GM19023 (cell line): ENCODE measurements at regions not wholly inside any gene's neighbourhood (a gene's known extent, or its start where the extent isn't known, plus 50 kb on each side); places are given as distances from the start of the nearest gene placed in this dataset.

Source experiments
- ATAC-seq: cut with Tn5 transposase; IDR thresholded peaks from one replicate; pipeline ENCODE4 v1.9.1; 2021; ENCODE audit warnings: mild to moderate bottlenecking, moderate library complexity; ENCODE audit not compliant: unreplicated experiment

- no peak for ATAC-seq
These were observed 106.7 kb upstream of the SLC28A3 start for GRCh38 chr9:84447305-84447704.

- ATAC-seq: no peak
These were observed 109.5 kb upstream of the SLC28A3 start for GRCh38 chr9:84450029-84450428.

- no peak for ATAC-seq
These were observed 116.0 kb upstream of the SLC28A3 start for GRCh38 chr9:84456527-84456926.

- no peak for ATAC-seq
These were observed 120.1 kb upstream of the SLC28A3 start for GRCh38 chr9:84460695-84461094.

- ATAC-seq: no peak
These were observed 122.7 kb upstream of the SLC28A3 start for GRCh38 chr9:84463272-84463671.

- ATAC-seq: no peak
These were observed 126.2 kb upstream of the SLC28A3 start for GRCh38 chr9:84466580-84467285.

GRCh38 chr9:84471816-84472215 is 131.3 kb upstream of the SLC28A3 start:
- ATAC-seq: no peak

GRCh38 chr9:84478996-84479395 is 138.4 kb upstream of the SLC28A3 start:
- no peak for ATAC-seq

GRCh38 chr9:84480071-84480470 is 139.5 kb upstream of the SLC28A3 start:
- ATAC-seq: no peak

GRCh38 chr9:84481231-84481630 is 140.7 kb upstream of the SLC28A3 start:
- ATAC-seq: no peak

GRCh38 chr9:84481636-84482218 is 141.2 kb upstream of the SLC28A3 start:
- ATAC-seq: no peak

- ATAC-seq: no peak
These were observed 142.0 kb upstream of the SLC28A3 start for GRCh38 chr9:84482607-84483006.

GRCh38 chr9:84484172-84484571 is 143.6 kb upstream of the SLC28A3 start:
- ATAC-seq: no peak

GRCh38 chr9:84485539-84485938 is 145.0 kb upstream of the SLC28A3 start:
- no peak for ATAC-seq

GRCh38 chr9:84486663-84487062 is 146.1 kb upstream of the SLC28A3 start:
- no peak for ATAC-seq

GRCh38 chr9:84490206-84490841 is 149.8 kb upstream of the SLC28A3 start:
- no peak for ATAC-seq

- ATAC-seq: no peak
These were observed 150.3 kb upstream of the SLC28A3 start for GRCh38 chr9:84490842-84491325.

- no peak for ATAC-seq
These were observed 152.0 kb upstream of the SLC28A3 start for GRCh38 chr9:84492366-84493159.

GRCh38 chr9:84493284-84493947 is 152.9 kb upstream of the SLC28A3 start:
- no peak for ATAC-seq

GRCh38 chr9:84499969-84500582 is 159.5 kb upstream of the SLC28A3 start:
- ATAC-seq: peak; percentile 82
